ENCODE measurements at regions not wholly inside any gene's neighbourhood (a gene's known extent, or its start where the extent isn't known, plus 50 kb on each side); places are given as distances from the start of the nearest gene placed in this dataset.

DNA sequence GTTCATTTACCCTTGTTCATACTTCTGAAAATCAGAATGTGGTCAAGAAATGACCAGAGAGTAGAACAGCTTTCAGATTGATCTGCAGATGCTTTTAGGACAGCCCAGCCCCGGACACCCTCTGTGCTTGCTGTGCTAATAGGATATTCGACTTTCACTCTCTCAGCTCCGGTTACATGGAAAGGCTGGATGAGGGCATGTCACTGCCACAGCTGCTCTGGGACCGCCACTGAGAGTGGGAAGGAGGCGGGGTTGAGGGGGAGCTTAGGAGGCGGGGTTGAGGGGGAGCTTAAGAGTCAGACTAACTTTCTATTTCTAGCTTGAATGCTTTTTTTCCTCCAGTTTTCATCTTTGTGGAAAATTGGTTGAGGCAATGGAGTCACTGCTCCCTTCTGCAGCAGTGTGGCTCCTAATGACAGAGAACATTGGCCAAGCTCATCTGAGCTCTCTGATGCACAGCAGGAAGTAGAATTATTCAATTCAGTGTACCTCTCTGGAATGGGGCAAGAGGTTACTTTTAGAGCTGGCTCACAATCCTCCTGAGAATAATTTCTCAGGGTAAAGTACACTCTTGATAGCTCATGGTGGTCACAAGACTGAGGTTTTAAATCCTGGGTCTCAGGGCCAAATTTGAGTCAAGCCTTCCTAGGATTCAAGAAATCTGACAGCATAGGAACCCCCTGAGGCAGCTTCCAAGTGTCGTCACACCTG lies 74.6 kb upstream of the NPAS1 start:
- Histone ChIP-seq H2AFZ (ENCODE audit: control insufficient read depth, low read length) (no peak overlapping the region), H4K20me1 (ENCODE audit: control insufficient read depth, extremely low read depth, insufficient read depth, low read length) (no peaks in the 10 kb centered on the region), H3K27me3 (ENCODE audit: control insufficient read depth, extremely low read depth, insufficient read depth, low read length) (no peaks in the 10 kb centered on the region), H3K36me3 (ENCODE audit: control insufficient read depth in 2 of 2, extremely low read depth in 1 of 2, insufficient read depth in 2 of 2, low read length in 2 of 2) (peaks cover 8 to 21% of the 10 kb centered on the region in 2 experiments), H3K9me3 (ENCODE audit: control insufficient read depth, low read depth, low read length) (no peaks in the 10 kb centered on the region), H3K4me1 (ENCODE audit: control insufficient read depth, extremely low read depth, insufficient read depth, low read length) (peaks cover 5% of the 10 kb centered on the region), H3K9me1 (ENCODE audit: control insufficient read depth, extremely low read depth, insufficient read depth, low read length) (no peaks in the 10 kb centered on the region), H3K27ac (ENCODE audit: control insufficient read depth, insufficient read depth, low read length) (no peak overlapping the region), H3K9ac (ENCODE audit: control insufficient read depth, extremely low read depth, insufficient read depth, low read length) (no peak overlapping the region), H3K4me3 (ENCODE audit: control insufficient read depth in 2 of 3, extremely low read depth in 1 of 3, insufficient read depth in 2 of 3, low read depth in 1 of 3, low read length in 3 of 3) (no peak overlapping the region), H3K4me2 (ENCODE audit: control insufficient read depth, extremely low read depth, insufficient read depth, low read depth, low read length) (no peak overlapping the region), H3K79me2 (ENCODE audit: control insufficient read depth, insufficient read depth, low read length) (peaks cover 29% of the 10 kb centered on the region)
- TF ChIP-seq EZH2 (IDR thresholded peaks at IDR 0.05; ENCODE audit: low read length): no peak
- TF ChIP-seq, protein P1, sequence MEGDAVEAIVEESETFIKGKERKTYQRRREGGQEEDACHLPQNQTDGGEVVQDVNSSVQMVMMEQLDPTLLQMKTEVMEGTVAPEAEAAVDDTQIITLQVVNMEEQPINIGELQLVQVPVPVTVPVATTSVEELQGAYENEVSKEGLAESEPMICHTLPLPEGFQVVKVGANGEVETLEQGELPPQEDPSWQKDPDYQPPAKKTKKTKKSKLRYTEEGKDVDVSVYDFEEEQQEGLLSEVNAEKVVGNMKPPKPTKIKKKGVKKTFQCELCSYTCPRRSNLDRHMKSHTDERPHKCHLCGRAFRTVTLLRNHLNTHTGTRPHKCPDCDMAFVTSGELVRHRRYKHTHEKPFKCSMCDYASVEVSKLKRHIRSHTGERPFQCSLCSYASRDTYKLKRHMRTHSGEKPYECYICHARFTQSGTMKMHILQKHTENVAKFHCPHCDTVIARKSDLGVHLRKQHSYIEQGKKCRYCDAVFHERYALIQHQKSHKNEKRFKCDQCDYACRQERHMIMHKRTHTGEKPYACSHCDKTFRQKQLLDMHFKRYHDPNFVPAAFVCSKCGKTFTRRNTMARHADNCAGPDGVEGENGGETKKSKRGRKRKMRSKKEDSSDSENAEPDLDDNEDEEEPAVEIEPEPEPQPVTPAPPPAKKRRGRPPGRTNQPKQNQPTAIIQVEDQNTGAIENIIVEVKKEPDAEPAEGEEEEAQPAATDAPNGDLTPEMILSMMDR (optimal IDR thresholded peaks at IDR 0.05 in 1 of 3, IDR thresholded peaks at IDR 0.05 in 1 of 3, conservative IDR thresholded peaks at IDR 0.05 in 1 of 3; ENCODE audit: extremely low read depth in 1 of 3, insufficient read depth in 2 of 3, low read length in 3 of 3): no peak
- dilution Hi-C loops (cut with MboI; ENCODE audit: extremely low pct_ligation_motif_present, low sequenced_read_pairs): no loop called here
- DNase-seq (ENCODE audit: low read depth, low spot score) (no peak), FAIRE-seq (no peak)

DNA sequence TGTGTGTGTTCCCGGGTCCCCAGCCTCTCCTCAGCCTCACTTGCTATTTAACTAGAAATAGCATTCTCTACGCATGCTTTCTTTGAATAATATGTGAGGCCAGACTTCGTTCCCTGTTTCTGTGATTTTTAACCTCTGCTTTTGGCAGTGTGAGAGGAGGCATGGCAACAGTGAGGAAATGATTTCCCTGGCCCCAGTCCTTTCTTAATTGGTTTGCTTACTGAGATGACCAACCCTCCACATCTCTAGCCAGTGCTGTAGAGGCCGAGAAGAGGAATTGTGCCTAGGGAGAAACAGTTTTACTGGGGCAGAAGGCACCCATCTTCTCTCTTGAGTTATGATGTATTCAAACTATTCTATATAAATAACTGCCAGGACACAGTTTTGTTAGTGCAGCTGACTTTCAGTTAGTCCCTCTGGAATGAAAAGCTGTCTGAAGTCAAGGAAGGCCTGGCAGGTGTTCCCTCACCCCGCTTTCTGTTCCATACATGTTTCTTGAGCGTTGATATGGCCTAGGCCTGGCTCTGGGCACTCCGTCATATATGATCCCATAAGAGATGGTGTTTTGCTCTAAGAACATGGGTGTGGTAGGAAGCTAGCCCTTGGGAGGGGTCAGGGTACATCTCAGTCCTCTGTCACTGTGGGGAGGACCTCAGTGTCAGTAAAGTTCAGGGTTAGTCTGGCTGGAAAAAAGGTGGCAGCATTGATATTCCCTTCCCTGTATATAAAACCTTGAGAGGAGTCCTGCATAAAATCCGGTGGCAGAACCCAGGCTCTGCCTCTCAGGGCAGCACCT lies 73.7 kb upstream of the NPAS1 start:
- H3K27me3 ChIP-seq (ENCODE audit: control insufficient read depth, extremely low read depth, insufficient read depth, low read length): no peaks in the 10 kb centered on the region
- H3K9ac ChIP-seq (ENCODE audit: control insufficient read depth, extremely low read depth, insufficient read depth, low read length): no peak overlapping the region
- H3K9me3 ChIP-seq (ENCODE audit: control insufficient read depth, low read depth, low read length): no peaks in the 10 kb centered on the region
- H3K27ac ChIP-seq (ENCODE audit: control insufficient read depth, insufficient read depth, low read length): no peak overlapping the region
- H2AFZ ChIP-seq (ENCODE audit: control insufficient read depth, low read length): no peak overlapping the region
- no peak overlapping the region for H3K4me2 ChIP-seq (ENCODE audit: control insufficient read depth, extremely low read depth, insufficient read depth, low read depth, low read length)
- peaks cover 13% of the 10 kb centered on the region for H3K4me1 ChIP-seq (ENCODE audit: control insufficient read depth, extremely low read depth, insufficient read depth, low read length)
- dilution Hi-C loops (cut with MboI; ENCODE audit: extremely low pct_ligation_motif_present, low sequenced_read_pairs): no loop called here
- H4K20me1 ChIP-seq (ENCODE audit: control insufficient read depth, extremely low read depth, insufficient read depth, low read length): peaks cover 6% of the 10 kb centered on the region
- TF ChIP-seq, protein P1 (optimal IDR thresholded peaks at IDR 0.05 in 1 of 3, IDR thresholded peaks at IDR 0.05 in 1 of 3, conservative IDR thresholded peaks at IDR 0.05 in 1 of 3; ENCODE audit: extremely low read depth in 1 of 3, insufficient read depth in 2 of 3, low read length in 3 of 3): no peak
- no peak for TF ChIP-seq EZH2 (IDR thresholded peaks at IDR 0.05; ENCODE audit: low read length)
- peaks cover 26% of the 10 kb centered on the region for H3K79me2 ChIP-seq (ENCODE audit: control insufficient read depth, insufficient read depth, low read length)
- H3K9me1 ChIP-seq (ENCODE audit: control insufficient read depth, extremely low read depth, insufficient read depth, low read length): peaks cover 3% of the 10 kb centered on the region
- no peak overlapping the region for H3K4me3 ChIP-seq (ENCODE audit: control insufficient read depth in 2 of 3, extremely low read depth in 1 of 3, insufficient read depth in 2 of 3, low read depth in 1 of 3, low read length in 3 of 3)
- DNase-seq (ENCODE audit: low read depth, low spot score) (no peak), FAIRE-seq (no peak)
- peaks cover 5 to 17% of the 10 kb centered on the region in 2 experiments for H3K36me3 ChIP-seq (ENCODE audit: control insufficient read depth in 2 of 2, extremely low read depth in 1 of 2, insufficient read depth in 2 of 2, low read length in 2 of 2)

Data from keratinocyte (primary cell).